Upper lobe of left lung (tissue), 4 donors: ENCODE measurements at regions not wholly inside any gene's neighbourhood (a gene's known extent, or its start where the extent isn't known, plus 50 kb on each side); places are given as distances from the start of the nearest gene placed in this dataset.

Experiments
- CTCF ChIP-seq, 6 experiments: fragments of 450-650 bp in 4 of 6; fragments of 200-600 bp in 2 of 6; sonication (generic) in 2 of 6; IDR thresholded peaks; one replicate each; pipeline ENCODE4 v1.5.1; 2016 to 2019; ENCODE audit warnings: antibody characterized with exemption in 6 of 6
- EP300 ChIP-seq, 4 donors: sonication (generic); formaldehyde crosslinking; IDR thresholded peaks; one replicate each; pipeline ENCODE4 v1.5.1; 2017; ENCODE audit warnings: antibody characterized with exemption in 4 of 4, control low read depth in 2 of 4
- POLR2A ChIP-seq, 4 donors: fragments of 450-650 bp; IDR thresholded peaks; one replicate each; pipeline ENCODE4 v1.5.1; 2016 to 2017; ENCODE audit warnings: antibody characterized with exemption in 4 of 4, mild to moderate bottlenecking in 2 of 4
- POLR2AphosphoS5 ChIP-seq, 2 donors: sonication (generic); formaldehyde crosslinking; IDR thresholded peaks; one replicate each; pipeline ENCODE4 v1.5.1; 2017; ENCODE audit warnings: antibody characterized with exemption in 2 of 2

- TF ChIP-seq CTCF (IDR thresholded peaks at IDR 0.05) (no peak), POLR2A (IDR thresholded peaks at IDR 0.05) (no peak), POLR2AphosphoS5 (IDR thresholded peaks at IDR 0.05) (no peak), EP300 (IDR thresholded peaks at IDR 0.05) (no peak)
Measured at GRCh38 chr10:118840776-118841468, 86.2 kb upstream of the CACUL1 start.
